ENCODE measurements at regions not wholly inside any gene's neighbourhood (a gene's known extent, or its start where the extent isn't known, plus 50 kb on each side); places are given as distances from the start of the nearest gene placed in this dataset.

DNA sequence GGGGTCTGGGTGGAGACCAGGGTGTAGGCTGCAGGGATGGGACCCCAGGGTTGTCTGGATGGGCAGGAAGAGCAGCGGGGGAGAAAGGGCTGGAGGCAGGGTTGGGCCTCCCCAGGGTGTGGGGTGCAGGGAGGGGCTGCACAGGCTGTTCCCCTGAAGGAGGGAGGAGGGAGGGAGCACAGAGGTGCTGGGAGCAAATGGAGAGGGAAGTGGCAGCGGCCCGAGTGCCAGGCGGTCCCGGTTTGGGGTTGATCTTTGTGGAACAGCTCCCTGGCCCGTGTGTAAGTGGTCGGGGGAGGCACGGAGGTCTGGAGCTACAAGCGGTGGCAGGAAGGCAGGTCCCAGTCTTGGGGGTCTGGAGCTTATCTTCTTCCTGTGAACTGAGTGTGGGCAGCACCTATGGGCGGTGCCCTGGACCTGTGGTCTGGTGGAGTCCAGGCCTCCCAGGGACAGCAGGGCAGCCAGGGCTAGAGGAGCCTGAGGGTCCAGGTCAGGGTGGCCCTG is 391.6 kb downstream of the TMEM121 start:
- Histone ChIP-seq H3K27ac (no peak overlapping the region), H3K4me3 (no peak overlapping the region), H3K4me1 (no peaks in the 10 kb centered on the region), H3K4me2 (no peak overlapping the region), H3K9me3 (no peaks in the 10 kb centered on the region)
- no peak for ATAC-seq
- FAIRE-seq = no peak
- ChIA-PET CTCF (interaction anchor here (1.2 kb wide), 1 partner anchor 14 kb away, joined by 3 read pairs; no protein-coding TSS in a partner anchor), POLR2A (no interaction called here)
- 32% methylated on average over 7 of the region's 10 CpGs for WGBS (ENCODE audit: missing lambda C conversion rate)
- TF ChIP-seq CEBPB (IDR thresholded peaks at IDR 0.05) (no peak), POLR2AphosphoS2 (conservative IDR thresholded peaks at IDR 0.05; ENCODE audit: low read length) (no peak), BCL3 (IDR thresholded peaks at IDR 0.05) (no peak), PHF8 (IDR thresholded peaks at IDR 0.05; ENCODE audit: borderline replicate concordance, low read depth) (no peak), SREBF2 (IDR thresholded peaks at IDR 0.05) (no peak), E2F6 (IDR thresholded peaks at IDR 0.05; ENCODE audit: borderline replicate concordance, low read depth) (no peak), PBX3 (IDR thresholded peaks at IDR 0.05) (no peak)
- DNase-seq (ENCODE audit: low read depth in 1 of 2, low spot score in 1 of 2) = no peak

DNA sequence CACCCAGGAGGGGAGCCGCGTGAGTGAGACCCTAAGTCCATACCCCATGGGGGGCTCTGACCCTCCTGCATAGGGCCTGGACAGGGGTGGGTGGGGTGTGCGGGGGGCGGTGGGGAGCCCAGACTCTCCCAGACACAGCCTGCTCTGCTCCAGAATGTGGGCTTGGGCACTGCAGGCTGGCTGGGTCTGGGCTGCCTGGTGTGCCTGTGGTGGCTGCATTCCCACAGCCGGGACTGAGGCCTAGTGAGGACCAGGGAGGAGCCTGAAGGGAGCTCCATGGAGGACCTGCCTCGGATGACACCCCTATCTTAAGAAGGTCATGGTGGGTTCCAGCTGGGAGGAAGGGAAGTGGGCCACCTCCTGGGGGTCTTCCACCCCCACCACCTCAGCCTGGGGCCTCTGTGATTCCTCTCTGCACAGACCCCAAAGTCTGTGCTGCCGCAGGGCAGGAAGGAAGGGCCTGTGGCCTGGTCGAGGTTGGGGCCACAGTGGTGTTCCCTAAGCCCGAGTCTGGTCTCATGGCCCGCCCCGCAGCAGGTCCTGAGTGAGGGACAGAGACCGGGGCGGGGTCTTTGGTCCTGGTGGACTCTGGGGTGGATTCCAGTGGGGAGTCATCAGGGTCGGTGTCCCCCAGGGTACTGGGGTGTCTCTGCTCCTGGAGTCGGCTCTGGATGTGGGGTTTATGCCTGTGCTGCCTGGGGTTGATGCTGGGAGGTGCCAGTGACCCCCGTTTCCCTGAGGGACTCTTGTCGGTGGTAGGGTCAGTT is 392.3 kb downstream of the TMEM121 start:
- TF ChIP-seq ZC3H11A (IDR thresholded peaks at IDR 0.05) (no peak), ZNF302 (CRISPR knock-in tag; IDR thresholded peaks at IDR 0.05) (no peak), EP300 (IDR thresholded peaks at IDR 0.05) (no peak), MYC (IDR thresholded peaks at IDR 0.05; ENCODE audit: borderline replicate concordance, low read length) (no peak), RFX5 (IDR thresholded peaks at IDR 0.05) (no peak), HDAC2 (IDR thresholded peaks at IDR 0.05) (no peak)
- Histone ChIP-seq H3K4me1 (no peaks in the 10 kb centered on the region), H3K4me3 (no peak overlapping the region), H3K27ac (no peak overlapping the region), H3K4me2 (no peak overlapping the region), H3K9me3 (no peaks in the 10 kb centered on the region)
- 65% methylated on average over 4 of the region's 17 CpGs for WGBS (ENCODE audit: missing lambda C conversion rate)
- DNase-seq (ENCODE audit: low read depth in 1 of 2, low spot score in 1 of 2) (no peak), FAIRE-seq (no peak), ATAC-seq (no peak)
- POLR2A ChIA-PET = no interaction called here
- CTCF ChIA-PET = interaction anchor here (1.2 kb wide), 1 partner anchor 13 kb away, joined by 3 read pairs; no protein-coding TSS in a partner anchor

DNA sequence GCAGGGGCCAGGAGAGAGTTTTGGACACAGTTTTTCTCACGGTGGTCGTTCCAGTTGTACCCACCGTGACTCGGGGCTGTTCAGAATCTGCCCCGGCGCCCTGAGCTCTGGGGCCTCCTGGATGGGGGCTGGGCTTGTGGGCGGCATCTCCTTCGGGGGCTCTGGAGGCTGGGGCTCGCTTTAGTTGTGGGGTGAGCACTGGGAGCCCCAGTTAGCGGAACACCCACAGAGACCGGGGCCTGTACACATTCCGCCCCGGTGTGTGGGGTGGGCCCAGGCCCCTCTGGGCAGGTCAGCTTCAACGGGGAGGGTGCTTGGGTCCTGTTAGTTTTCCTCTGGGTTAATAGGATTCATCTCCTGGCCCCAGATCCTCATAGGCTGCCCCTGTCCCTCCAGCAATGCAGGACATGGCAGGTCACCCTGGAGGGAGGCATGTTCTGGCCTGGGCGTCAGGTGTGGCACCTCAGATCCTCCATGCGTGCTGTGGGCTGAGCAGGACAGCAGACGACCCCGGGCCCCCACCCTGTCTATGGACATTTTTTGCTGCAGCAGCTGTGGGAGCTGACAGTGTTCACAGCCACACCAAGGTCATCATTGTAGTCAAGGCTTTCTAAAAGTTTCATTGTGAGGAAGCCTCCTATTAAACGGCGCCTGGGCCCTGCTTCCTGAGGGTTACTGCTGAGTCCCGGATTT is 393.2 kb downstream of the TMEM121 start:
- TF ChIP-seq HDAC2 (IDR thresholded peaks at IDR 0.05) = no peak
- TF ChIP-seq CEBPB (IDR thresholded peaks at IDR 0.05) = no peak
- no peak for TF ChIP-seq TP53 (CRISPR knock-in tag; IDR thresholded peaks at IDR 0.05)
- TF ChIP-seq RCOR1 (IDR thresholded peaks at IDR 0.05; ENCODE audit: low read depth, low read length) = no peak
- TF ChIP-seq ZNF302 (CRISPR knock-in tag; IDR thresholded peaks at IDR 0.05) = no peak
- TF ChIP-seq, protein P1, sequence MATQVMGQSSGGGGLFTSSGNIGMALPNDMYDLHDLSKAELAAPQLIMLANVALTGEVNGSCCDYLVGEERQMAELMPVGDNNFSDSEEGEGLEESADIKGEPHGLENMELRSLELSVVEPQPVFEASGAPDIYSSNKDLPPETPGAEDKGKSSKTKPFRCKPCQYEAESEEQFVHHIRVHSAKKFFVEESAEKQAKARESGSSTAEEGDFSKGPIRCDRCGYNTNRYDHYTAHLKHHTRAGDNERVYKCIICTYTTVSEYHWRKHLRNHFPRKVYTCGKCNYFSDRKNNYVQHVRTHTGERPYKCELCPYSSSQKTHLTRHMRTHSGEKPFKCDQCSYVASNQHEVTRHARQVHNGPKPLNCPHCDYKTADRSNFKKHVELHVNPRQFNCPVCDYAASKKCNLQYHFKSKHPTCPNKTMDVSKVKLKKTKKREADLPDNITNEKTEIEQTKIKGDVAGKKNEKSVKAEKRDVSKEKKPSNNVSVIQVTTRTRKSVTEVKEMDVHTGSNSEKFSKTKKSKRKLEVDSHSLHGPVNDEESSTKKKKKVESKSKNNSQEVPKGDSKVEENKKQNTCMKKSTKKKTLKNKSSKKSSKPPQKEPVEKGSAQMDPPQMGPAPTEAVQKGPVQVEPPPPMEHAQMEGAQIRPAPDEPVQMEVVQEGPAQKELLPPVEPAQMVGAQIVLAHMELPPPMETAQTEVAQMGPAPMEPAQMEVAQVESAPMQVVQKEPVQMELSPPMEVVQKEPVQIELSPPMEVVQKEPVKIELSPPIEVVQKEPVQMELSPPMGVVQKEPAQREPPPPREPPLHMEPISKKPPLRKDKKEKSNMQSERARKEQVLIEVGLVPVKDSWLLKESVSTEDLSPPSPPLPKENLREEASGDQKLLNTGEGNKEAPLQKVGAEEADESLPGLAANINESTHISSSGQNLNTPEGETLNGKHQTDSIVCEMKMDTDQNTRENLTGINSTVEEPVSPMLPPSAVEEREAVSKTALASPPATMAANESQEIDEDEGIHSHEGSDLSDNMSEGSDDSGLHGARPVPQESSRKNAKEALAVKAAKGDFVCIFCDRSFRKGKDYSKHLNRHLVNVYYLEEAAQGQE (IDR thresholded peaks at IDR 0.05) = no peak
- no peak for TF ChIP-seq E2F6 (IDR thresholded peaks at IDR 0.05; ENCODE audit: borderline replicate concordance, low read depth)
- no peak for TF ChIP-seq JUN (IDR thresholded peaks at IDR 0.05)
- TF ChIP-seq PBX3 (IDR thresholded peaks at IDR 0.05) = no peak
- no peak for TF ChIP-seq CBX2 (IDR thresholded peaks at IDR 0.05; ENCODE audit: borderline replicate concordance, low read depth)
- no peak for TF ChIP-seq FOSL2 (IDR thresholded peaks at IDR 0.05)
- TF ChIP-seq FOSL2 (CRISPR knock-in tag; IDR thresholded peaks at IDR 0.05) = no peak
- TF ChIP-seq, protein P2, sequence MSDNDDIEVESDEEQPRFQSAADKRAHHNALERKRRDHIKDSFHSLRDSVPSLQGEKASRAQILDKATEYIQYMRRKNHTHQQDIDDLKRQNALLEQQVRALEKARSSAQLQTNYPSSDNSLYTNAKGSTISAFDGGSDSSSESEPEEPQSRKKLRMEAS (IDR thresholded peaks at IDR 0.05) = no peak
- TF ChIP-seq HEYL (CRISPR knock-in tag; IDR thresholded peaks at IDR 0.05) = no peak
- TF ChIP-seq BHLHE40 (IDR thresholded peaks at IDR 0.05; ENCODE audit: low read depth, low read length) = no peak
- no peak for DNase-seq (ENCODE audit: low read depth in 1 of 2, low spot score in 1 of 2)
- Histone ChIP-seq H3K27ac (no peak overlapping the region), H3K4me3 (no peak overlapping the region), H3K4me2 (no peak overlapping the region), H3K9me3 (no peaks in the 10 kb centered on the region), H3K4me1 (no peaks in the 10 kb centered on the region)
- WGBS (ENCODE audit: missing lambda C conversion rate) = 30% methylated on average over 4 of the region's 21 CpGs
- ChIA-PET POLR2A (no interaction called here), CTCF (no interaction called here)
- ATAC-seq = no peak
- no peak for FAIRE-seq
